Parathyroid adenoma (tissue), 2 donors: ENCODE measurements at regions not wholly inside any gene's neighbourhood (a gene's known extent, or its start where the extent isn't known, plus 50 kb on each side); places are given as distances from the start of the nearest gene placed in this dataset.

ENCODE experiments used
- H2AFZ ChIP-seq: fragments of 300-600 bp; sonication (generic); one replicate; pipeline ENCODE4 v1.7.0; 2017; ENCODE audit warnings: antibody characterized with exemption, mild to moderate bottlenecking
- H3K27ac ChIP-seq: fragments of 300-600 bp; sonication (generic); one replicate; pipeline ENCODE4 v1.7.0; 2017
- H3K27me3 ChIP-seq: fragments of 300-600 bp; sonication (generic); one replicate; pipeline ENCODE4 v1.7.0; 2017; ENCODE audit warnings: low read length; ENCODE audit not compliant: control insufficient read depth, insufficient read depth
- H3K36me3 ChIP-seq: fragments of 300-600 bp; sonication (generic); one replicate; pipeline ENCODE4 v1.7.0; 2017; ENCODE audit warnings: low read length; ENCODE audit not compliant: control insufficient read depth, insufficient read depth
- H3K4me1 ChIP-seq: fragments of 300-600 bp; sonication (generic); one replicate; pipeline ENCODE4 v1.7.0; 2017; ENCODE audit warnings: control low read depth
- H3K4me2 ChIP-seq: fragments of 300-600 bp; sonication (generic); one replicate; pipeline ENCODE4 v1.7.0; 2017; ENCODE audit warnings: low read length
- H3K4me3 ChIP-seq: fragments of 300-600 bp; sonication (generic); one replicate; pipeline ENCODE4 v1.7.0; 2017; ENCODE audit warnings: low read depth, low read length
- H3K79me2 ChIP-seq: fragments of 300-600 bp; sonication (generic); one replicate; pipeline ENCODE4 v1.7.0; 2017; ENCODE audit warnings: control low read depth
- H3K9ac ChIP-seq: fragments of 300-600 bp; sonication (generic); one replicate; pipeline ENCODE4 v1.7.0; 2017; ENCODE audit warnings: mild to moderate bottlenecking
- H3K9me3 ChIP-seq: fragments of 300-600 bp; sonication (generic); one replicate; pipeline ENCODE4 v1.7.0; 2017; ENCODE audit warnings: low read length; ENCODE audit not compliant: control insufficient read depth
- TF ChIP-seq, protein P1 (sequence below): fragments of 300-600 bp; sonication (generic); IDR thresholded peaks from one replicate; pipeline ENCODE4 v1.7.0; 2017; ENCODE audit warnings: antibody characterized with exemption, mild to moderate bottlenecking
- donor health status: primary hyperparathyroidism.

DNA sequence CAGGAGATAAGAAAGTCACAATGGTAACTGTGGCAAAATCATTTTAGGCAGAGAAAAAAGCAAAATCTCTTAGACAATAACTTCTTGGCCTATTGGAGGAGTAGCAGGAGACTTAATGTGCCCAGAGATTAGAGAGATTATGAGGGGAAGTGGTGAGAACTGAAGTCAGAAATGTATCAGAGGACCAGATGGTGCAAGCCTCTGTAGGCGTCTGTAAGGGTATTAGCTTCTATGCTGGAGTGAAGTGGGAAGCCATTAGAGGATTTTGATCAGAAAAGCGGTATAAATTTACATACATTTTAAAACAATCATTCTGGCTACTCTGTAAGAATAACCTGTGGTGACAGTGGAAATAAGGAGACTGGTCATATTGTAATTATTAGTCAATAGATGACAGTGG lies 236.7 kb downstream of the FAT4 start:
- TF ChIP-seq, protein P1, sequence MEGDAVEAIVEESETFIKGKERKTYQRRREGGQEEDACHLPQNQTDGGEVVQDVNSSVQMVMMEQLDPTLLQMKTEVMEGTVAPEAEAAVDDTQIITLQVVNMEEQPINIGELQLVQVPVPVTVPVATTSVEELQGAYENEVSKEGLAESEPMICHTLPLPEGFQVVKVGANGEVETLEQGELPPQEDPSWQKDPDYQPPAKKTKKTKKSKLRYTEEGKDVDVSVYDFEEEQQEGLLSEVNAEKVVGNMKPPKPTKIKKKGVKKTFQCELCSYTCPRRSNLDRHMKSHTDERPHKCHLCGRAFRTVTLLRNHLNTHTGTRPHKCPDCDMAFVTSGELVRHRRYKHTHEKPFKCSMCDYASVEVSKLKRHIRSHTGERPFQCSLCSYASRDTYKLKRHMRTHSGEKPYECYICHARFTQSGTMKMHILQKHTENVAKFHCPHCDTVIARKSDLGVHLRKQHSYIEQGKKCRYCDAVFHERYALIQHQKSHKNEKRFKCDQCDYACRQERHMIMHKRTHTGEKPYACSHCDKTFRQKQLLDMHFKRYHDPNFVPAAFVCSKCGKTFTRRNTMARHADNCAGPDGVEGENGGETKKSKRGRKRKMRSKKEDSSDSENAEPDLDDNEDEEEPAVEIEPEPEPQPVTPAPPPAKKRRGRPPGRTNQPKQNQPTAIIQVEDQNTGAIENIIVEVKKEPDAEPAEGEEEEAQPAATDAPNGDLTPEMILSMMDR: no peak

GRCh38 chr4:125551967-125552366 lies 237.2 kb downstream of the FAT4 start:
- no peak overlapping the region for H3K4me2 ChIP-seq
- no peaks in the 10 kb centered on the region for H3K79me2 ChIP-seq
- H3K9me3 ChIP-seq: no peaks in the 10 kb centered on the region
- H3K4me3 ChIP-seq: no peak overlapping the region
- H3K9ac ChIP-seq: no peak overlapping the region
- no peak overlapping the region for H3K27ac ChIP-seq
- H3K36me3 ChIP-seq: no peaks in the 10 kb centered on the region
- H3K4me1 ChIP-seq: no peaks in the 10 kb centered on the region
- no peaks in the 10 kb centered on the region for H3K27me3 ChIP-seq
- no peak overlapping the region for H2AFZ ChIP-seq
- TF ChIP-seq, protein P1: no peak

More for the DNA sequence above, 236.7 kb downstream of the FAT4 start:
- no peaks in the 10 kb centered on the region for H3K4me1 ChIP-seq
- no peak overlapping the region for H3K4me2 ChIP-seq
- H3K9ac ChIP-seq: no peak overlapping the region
- H3K79me2 ChIP-seq: no peaks in the 10 kb centered on the region
- H3K9me3 ChIP-seq: no peaks in the 10 kb centered on the region
- H3K36me3 ChIP-seq: no peaks in the 10 kb centered on the region
- no peak overlapping the region for H3K27ac ChIP-seq
- no peak overlapping the region for H3K4me3 ChIP-seq
- no peaks in the 10 kb centered on the region for H3K27me3 ChIP-seq
- no peak overlapping the region for H2AFZ ChIP-seq

- no peaks in the 10 kb centered on the region for H3K27me3 ChIP-seq
- H3K79me2 ChIP-seq: no peaks in the 10 kb centered on the region
- no peak overlapping the region for H3K27ac ChIP-seq
- no peaks in the 10 kb centered on the region for H3K36me3 ChIP-seq
- TF ChIP-seq, protein P1: no peak
- no peak overlapping the region for H3K4me2 ChIP-seq
- H2AFZ ChIP-seq: no peak overlapping the region
- no peak overlapping the region for H3K4me3 ChIP-seq
- no peaks in the 10 kb centered on the region for H3K4me1 ChIP-seq
- no peaks in the 10 kb centered on the region for H3K9me3 ChIP-seq
- no peak overlapping the region for H3K9ac ChIP-seq
Observed at GRCh38 chr4:125572601-125573000, 257.8 kb downstream of the FAT4 start.

- H3K4me2 ChIP-seq: no peak overlapping the region
- H3K79me2 ChIP-seq: no peaks in the 10 kb centered on the region
- H3K27ac ChIP-seq: no peak overlapping the region
- H3K36me3 ChIP-seq: no peaks in the 10 kb centered on the region
- no peak overlapping the region for H3K9ac ChIP-seq
- no peaks in the 10 kb centered on the region for H3K4me1 ChIP-seq
- no peak overlapping the region for H3K4me3 ChIP-seq
- TF ChIP-seq, protein P1: no peak
- H3K9me3 ChIP-seq: no peaks in the 10 kb centered on the region
- H2AFZ ChIP-seq: no peak overlapping the region
- no peaks in the 10 kb centered on the region for H3K27me3 ChIP-seq
Observed at GRCh38 chr4:125573368-125573767, 258.6 kb downstream of the FAT4 start.

DNA sequence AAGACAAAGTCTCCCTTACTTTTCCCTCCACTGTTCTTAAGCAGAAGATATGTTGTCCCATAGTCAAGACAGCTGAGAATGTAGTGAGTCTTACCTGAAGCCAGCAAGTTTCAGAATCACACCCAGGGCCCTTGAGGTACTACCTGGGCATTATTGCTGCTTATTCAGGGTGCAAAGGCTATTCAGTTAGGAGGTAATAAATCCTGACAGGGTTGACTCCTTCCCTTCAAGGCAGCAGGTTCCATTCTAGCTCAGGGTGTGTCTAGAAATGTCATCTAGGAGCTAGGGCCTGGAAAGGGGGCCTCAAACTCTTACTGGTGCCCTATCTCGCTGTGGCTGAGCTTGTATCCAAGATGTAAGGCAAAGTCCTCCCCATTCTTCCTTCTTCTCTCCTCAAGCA lies 259.0 kb downstream of the FAT4 start:
- no peaks in the 10 kb centered on the region for H3K27me3 ChIP-seq
- no peak overlapping the region for H3K4me3 ChIP-seq
- H3K79me2 ChIP-seq: no peaks in the 10 kb centered on the region
- no peaks in the 10 kb centered on the region for H3K9me3 ChIP-seq
- TF ChIP-seq, protein P1: no peak
- H3K4me2 ChIP-seq: no peak overlapping the region
- no peak overlapping the region for H3K27ac ChIP-seq
- no peaks in the 10 kb centered on the region for H3K4me1 ChIP-seq
- no peak overlapping the region for H2AFZ ChIP-seq
- no peaks in the 10 kb centered on the region for H3K36me3 ChIP-seq
- no peak overlapping the region for H3K9ac ChIP-seq
